Upper lobe of left lung (tissue), 4 donors: ENCODE measurements at regions not wholly inside any gene's neighbourhood (a gene's known extent, or its start where the extent isn't known, plus 50 kb on each side); places are given as distances from the start of the nearest gene placed in this dataset.

ENCODE experiments used
- POLR2A ChIP-seq, 4 donors: fragments of 450-650 bp; IDR thresholded peaks; one replicate each; pipeline ENCODE4 v1.5.1; 2016 to 2017; ENCODE audit warnings: antibody characterized with exemption in 4 of 4, mild to moderate bottlenecking in 2 of 4
- POLR2AphosphoS5 ChIP-seq, 2 donors: sonication (generic); formaldehyde crosslinking; IDR thresholded peaks; one replicate each; pipeline ENCODE4 v1.5.1; 2017; ENCODE audit warnings: antibody characterized with exemption in 2 of 2
- TF ChIP-seq, protein P1 (sequence below), 6 experiments: fragments of 450-650 bp in 4 of 6; fragments of 200-600 bp in 2 of 6; sonication (generic) in 2 of 6; IDR thresholded peaks; one replicate each; pipeline ENCODE4 v1.5.1; 2016 to 2019; ENCODE audit warnings: antibody characterized with exemption in 6 of 6

DNA sequence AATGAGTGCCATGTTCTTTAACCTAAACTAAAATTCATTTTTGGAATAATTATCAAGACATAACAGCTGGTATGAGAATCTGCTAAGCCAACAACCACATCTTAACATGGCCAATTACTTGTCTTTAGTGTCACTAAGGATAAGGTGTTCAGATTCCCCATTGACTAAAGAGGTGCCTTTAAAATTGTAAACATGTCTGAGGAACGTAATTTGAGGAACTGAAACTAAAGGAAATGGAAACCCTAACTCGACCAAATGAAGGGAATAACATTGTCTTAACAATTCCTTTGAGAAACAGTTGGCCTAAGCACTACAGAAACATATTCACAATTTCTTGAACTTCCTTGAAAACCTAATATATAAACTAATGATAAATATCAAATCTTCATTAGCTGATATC lies 355.4 kb upstream of the GULP1 start:
- TF ChIP-seq POLR2A (IDR thresholded peaks at IDR 0.05) (no peak), POLR2AphosphoS5 (IDR thresholded peaks at IDR 0.05) (no peak)
- TF ChIP-seq, protein P1, sequence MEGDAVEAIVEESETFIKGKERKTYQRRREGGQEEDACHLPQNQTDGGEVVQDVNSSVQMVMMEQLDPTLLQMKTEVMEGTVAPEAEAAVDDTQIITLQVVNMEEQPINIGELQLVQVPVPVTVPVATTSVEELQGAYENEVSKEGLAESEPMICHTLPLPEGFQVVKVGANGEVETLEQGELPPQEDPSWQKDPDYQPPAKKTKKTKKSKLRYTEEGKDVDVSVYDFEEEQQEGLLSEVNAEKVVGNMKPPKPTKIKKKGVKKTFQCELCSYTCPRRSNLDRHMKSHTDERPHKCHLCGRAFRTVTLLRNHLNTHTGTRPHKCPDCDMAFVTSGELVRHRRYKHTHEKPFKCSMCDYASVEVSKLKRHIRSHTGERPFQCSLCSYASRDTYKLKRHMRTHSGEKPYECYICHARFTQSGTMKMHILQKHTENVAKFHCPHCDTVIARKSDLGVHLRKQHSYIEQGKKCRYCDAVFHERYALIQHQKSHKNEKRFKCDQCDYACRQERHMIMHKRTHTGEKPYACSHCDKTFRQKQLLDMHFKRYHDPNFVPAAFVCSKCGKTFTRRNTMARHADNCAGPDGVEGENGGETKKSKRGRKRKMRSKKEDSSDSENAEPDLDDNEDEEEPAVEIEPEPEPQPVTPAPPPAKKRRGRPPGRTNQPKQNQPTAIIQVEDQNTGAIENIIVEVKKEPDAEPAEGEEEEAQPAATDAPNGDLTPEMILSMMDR (IDR thresholded peaks at IDR 0.05) = no peak
